GM19468 (cell line): ENCODE measurements at regions not wholly inside any gene's neighbourhood (a gene's known extent, or its start where the extent isn't known, plus 50 kb on each side); places are given as distances from the start of the nearest gene placed in this dataset.

Experiments used
- ATAC-seq: cut with Tn5 transposase; IDR thresholded peaks from one replicate; pipeline ENCODE4 v1.9.1; 2021; ENCODE audit warnings: mild to moderate bottlenecking, moderate library complexity, moderate number of reproducible peaks; ENCODE audit not compliant: unreplicated experiment; ENCODE audit errors: extremely low read depth

- ATAC-seq, result no peak
Measured at GRCh38 chr4:187027272-187027671, 303.6 kb upstream of the FAT1 start.

- ATAC-seq, result no peak
Measured at GRCh38 chr4:187042251-187042650, 318.6 kb upstream of the FAT1 start.

GRCh38 chr4:187046471-187046870 is 322.8 kb upstream of the FAT1 start:
- no peak for ATAC-seq

- no peak for ATAC-seq
Measured at GRCh38 chr4:187059021-187059420, 335.4 kb upstream of the FAT1 start.

GRCh38 chr4:187059895-187060294 is 336.2 kb upstream of the FAT1 start:
- ATAC-seq, result no peak

- no peak for ATAC-seq
Measured at GRCh38 chr4:187060551-187060950, 336.9 kb upstream of the FAT1 start.

GRCh38 chr4:187063251-187063650 is 339.6 kb upstream of the FAT1 start:
- ATAC-seq, result no peak

GRCh38 chr4:187064033-187064432 is 340.4 kb upstream of the FAT1 start:
- ATAC-seq, result no peak

GRCh38 chr4:187065396-187065795 is 341.7 kb upstream of the FAT1 start:
- ATAC-seq, result no peak

- no peak for ATAC-seq
Measured at GRCh38 chr4:187065806-187066205, 342.1 kb upstream of the FAT1 start.

- no peak for ATAC-seq
Measured at GRCh38 chr4:187069398-187069797, 345.7 kb upstream of the FAT1 start.

GRCh38 chr4:187070158-187070557 is 346.5 kb upstream of the FAT1 start:
- ATAC-seq, result no peak

- no peak for ATAC-seq
Measured at GRCh38 chr4:187070740-187071139, 347.1 kb upstream of the FAT1 start.

- ATAC-seq, result no peak
Measured at GRCh38 chr4:187071946-187072600, 348.4 kb upstream of the FAT1 start.

- no peak for ATAC-seq
Measured at GRCh38 chr4:187073820-187074219, 350.2 kb upstream of the FAT1 start.

- no peak for ATAC-seq
Measured at GRCh38 chr4:187075514-187075913, 351.9 kb upstream of the FAT1 start.

- ATAC-seq, result no peak
Measured at GRCh38 chr4:187077744-187078401, 354.2 kb upstream of the FAT1 start.

- ATAC-seq, result no peak
Measured at GRCh38 chr4:187084701-187085100, 361.0 kb upstream of the FAT1 start.

- ATAC-seq, result no peak
Measured at GRCh38 chr4:187085339-187085738, 361.7 kb upstream of the FAT1 start.

- ATAC-seq, result no peak
Measured at GRCh38 chr4:187086151-187086550, 362.5 kb upstream of the FAT1 start.

GRCh38 chr4:187088070-187088799 is 364.6 kb upstream of the FAT1 start:
- ATAC-seq, result no peak
